ENCODE measurements at regions not wholly inside any gene's neighbourhood (a gene's known extent, or its start where the extent isn't known, plus 50 kb on each side); places are given as distances from the start of the nearest gene placed in this dataset.

DNA sequence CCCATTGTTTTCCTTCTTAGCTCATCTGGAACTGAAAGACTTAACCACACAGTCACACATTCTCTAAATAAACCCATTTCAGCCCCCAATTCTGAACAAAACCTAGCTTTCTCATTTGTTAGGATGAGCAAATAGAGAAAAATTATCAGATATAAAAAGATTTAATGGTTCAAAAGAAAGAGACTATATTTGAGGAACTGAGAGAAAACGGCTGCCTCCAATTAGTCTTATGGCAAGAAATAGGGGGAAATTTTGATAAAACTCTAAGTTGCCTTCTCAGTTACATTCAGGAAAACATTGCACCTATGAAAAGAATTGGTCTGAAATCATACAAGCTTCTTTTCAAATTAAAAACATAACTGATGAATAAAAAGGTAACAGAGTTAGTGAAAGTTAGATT is 63.7 kb upstream of the ALDH1B1 start:
- TF ChIP-seq ZNF274 (IDR thresholded peaks at IDR 0.05; ENCODE audit: low read depth, low read length) = no peak
- no peak for TF ChIP-seq YY1 (IDR thresholded peaks at IDR 0.05; ENCODE audit: insufficient read depth, insufficient read length)
- no peak for TF ChIP-seq SUZ12 (IDR thresholded peaks at IDR 0.05; ENCODE audit: extremely low read depth, insufficient read depth, insufficient read length)
